Stimulated activated CD4-positive, alpha-beta T cell treated with anti-CD3 and anti-CD28 coated beads, Interleukin-4, amount 100 ng/mL, for 24 hours (primary cell): ENCODE measurements at regions not wholly inside any gene's neighbourhood (a gene's known extent, or its start where the extent isn't known, plus 50 kb on each side); places are given as distances from the start of the nearest gene placed in this dataset.
"Not testable (repeated sequence)": the region's sequence is repeated elsewhere in the genome, so short reads cannot be mapped to it uniquely, and the experiment has no call there.

ENCODE experiments used
- DNase-seq: peaks from one replicate; pipeline ENCODE4 v3.0.0-alpha.2; 2020

GRCh38 chr13:44746690-44747089 lies 170.6 kb upstream of the TSC22D1 start:
- no peak for DNase-seq

- no peak for DNase-seq
Measured at GRCh38 chr13:44744880-44745633, 168.9 kb upstream of the TSC22D1 start.

- DNase-seq, result no peak
Measured at GRCh38 chr13:44739539-44739938, 163.4 kb upstream of the TSC22D1 start.

- no peak for DNase-seq
Measured at GRCh38 chr13:44739120-44739519, 163.0 kb upstream of the TSC22D1 start.

GRCh38 chr13:44738463-44738862 lies 162.3 kb upstream of the TSC22D1 start:
- no peak for DNase-seq

GRCh38 chr13:44735806-44736205 lies 159.7 kb upstream of the TSC22D1 start:
- DNase-seq, result no peak

- DNase-seq, result no peak
Measured at GRCh38 chr13:44734201-44734707, 158.1 kb upstream of the TSC22D1 start.

GRCh38 chr13:44732503-44733098 lies 156.5 kb upstream of the TSC22D1 start:
- DNase-seq, result no peak

GRCh38 chr13:44730851-44731250 lies 154.7 kb upstream of the TSC22D1 start:
- no peak for DNase-seq

- DNase-seq, result no peak
Measured at GRCh38 chr13:44730099-44730498, 154.0 kb upstream of the TSC22D1 start.

- DNase-seq, result not testable (repeated sequence)
Measured at GRCh38 chr13:44727591-44727990, 151.5 kb upstream of the TSC22D1 start.

GRCh38 chr13:44726778-44727177 lies 150.6 kb upstream of the TSC22D1 start:
- no peak for DNase-seq

- DNase-seq, result no peak
Measured at GRCh38 chr13:44726214-44726613, 150.1 kb upstream of the TSC22D1 start.

- no peak for DNase-seq
Measured at GRCh38 chr13:44719857-44720671, 143.9 kb upstream of the TSC22D1 start.

GRCh38 chr13:44718467-44718866 lies 142.3 kb upstream of the TSC22D1 start:
- no peak for DNase-seq

GRCh38 chr13:44715287-44716230 lies 139.4 kb upstream of the TSC22D1 start:
- DNase-seq, result no peak

- no peak for DNase-seq
Measured at GRCh38 chr13:44713788-44714469, 137.8 kb upstream of the TSC22D1 start.

GRCh38 chr13:44711706-44712105 lies 135.6 kb upstream of the TSC22D1 start:
- no peak for DNase-seq

- DNase-seq, result peak; percentile 38
Measured at GRCh38 chr13:44710576-44710975, 134.4 kb upstream of the TSC22D1 start.

GRCh38 chr13:44704811-44705210 lies 128.7 kb upstream of the TSC22D1 start:
- DNase-seq, result not testable (repeated sequence)

GRCh38 chr13:44703371-44703770 lies 127.2 kb upstream of the TSC22D1 start:
- no peak for DNase-seq

- no peak for DNase-seq
Measured at GRCh38 chr13:44698066-44698465, 121.9 kb upstream of the TSC22D1 start.
